B cell (primary cell): ENCODE measurements at regions not wholly inside any gene's neighbourhood (a gene's known extent, or its start where the extent isn't known, plus 50 kb on each side); places are given as distances from the start of the nearest gene placed in this dataset.

Source experiments
- ATAC-seq: fragments of 200-7000 bp; cut with Tn5 transposase; one replicate; pipeline ENCODE4 v1.10.0; 2021; ENCODE audit warnings: low read depth, mild to moderate bottlenecking, moderate number of reproducible peaks, moderate library complexity
- CTCF ChIA-PET: fragments of 350-600 bp; sonication (Branson Sonifier 250); formaldehyde crosslinking; loops from one replicate; lab custom pipeline; 2021; ENCODE audit warnings: antibody characterized with exemption, inconsistent platforms; lab: Charles Lee
- POLR2A ChIA-PET: fragments of 350-600 bp; sonication (Branson Sonifier 250); formaldehyde crosslinking; loops from one replicate; lab custom pipeline; 2021; ENCODE audit warnings: antibody characterized with exemption; lab: Charles Lee
- DNase-seq: peaks from one replicate; pipeline ENCODE4 v3.0.0; 2013
- H2AFZ ChIP-seq: 2 replicates; pipeline ENCODE4 v1.6.1; 2012; ENCODE audit warnings: mild to moderate bottlenecking, low read depth, low read length; ENCODE audit not compliant: insufficient read depth, poor library complexity, severe bottlenecking
- H3K27ac ChIP-seq, 2 donors: 1 replicate in 1 of 2; 2 replicates in 1 of 2; pipeline ENCODE4 v1.5.1; 2012 to 2013; ENCODE audit warnings: low read length in 2 of 2, mild to moderate bottlenecking in 2 of 2, moderate library complexity in 1 of 2
- H3K27me3 ChIP-seq, 4 experiments: fragments of 200-600 bp in 1 of 4; sonication (generic) in 1 of 4; replicated peaks in 1 of 4; 1 replicate in 2 of 4; 2 replicates in 2 of 4; pipeline versions ENCODE4 v1.6.1 to v1.7.0; 2013 to 2016; ENCODE audit warnings: low read length in 3 of 4, mild to moderate bottlenecking in 2 of 4, mixed read lengths in 1 of 4, moderate library complexity in 1 of 4; ENCODE audit not compliant: insufficient read depth in 4 of 4, control insufficient read depth in 3 of 4; ENCODE audit errors: control extremely low read depth in 1 of 4
- H3K36me3 ChIP-seq, 2 experiments: replicated peaks in 1 of 2; 1 replicate in 1 of 2; 2 replicates in 1 of 2; pipeline versions ENCODE4 v1.6.1 to v1.7.1; 2013; ENCODE audit warnings: low read length in 1 of 2; ENCODE audit not compliant: insufficient read depth in 2 of 2, control insufficient read depth in 1 of 2; ENCODE audit errors: control extremely low read depth in 1 of 2, extremely low read depth in 1 of 2
- H3K4me1 ChIP-seq, 2 donors: fragments of 200-600 bp in 1 of 2; sonication (generic) in 1 of 2; 1 replicate in 1 of 2; 2 replicates in 1 of 2; pipeline versions ENCODE4 v1.5.1 to v1.6.1; 2013 to 2017; ENCODE audit warnings: low read length in 2 of 2; ENCODE audit not compliant: control insufficient read depth in 2 of 2, insufficient read depth in 2 of 2
- H3K4me2 ChIP-seq: replicated peaks from 2 replicates; pipeline ENCODE3; 2012; ENCODE audit warnings: mild to moderate bottlenecking, low read depth, low read length; ENCODE audit not compliant: poor library complexity, severe bottlenecking
- H3K4me3 ChIP-seq, 5 experiments: fragments of 200-600 bp in 1 of 5; sonication (generic) in 1 of 5; 1 replicate in 3 of 5; 2 replicates in 2 of 5; pipeline versions ENCODE4 v1.5.1 to v1.7.0; 2011 to 2016; ENCODE audit warnings: low read length in 4 of 5, mild to moderate bottlenecking in 4 of 5, low read depth in 2 of 5, control low read depth in 1 of 5, moderate library complexity in 1 of 5; ENCODE audit not compliant: insufficient read depth in 1 of 5; ENCODE audit errors: control extremely low read depth in 1 of 5, extremely low read depth in 1 of 5
- H3K79me2 ChIP-seq: fragments of 200-600 bp; sonication (generic); one replicate; pipeline ENCODE4 v1.6.0; 2016; ENCODE audit warnings: low read length; ENCODE audit not compliant: control insufficient read depth, insufficient read depth
- H3K9ac ChIP-seq: fragments of 200-600 bp; sonication (generic); 2 replicates; pipeline ENCODE4 v1.6.1; 2017; ENCODE audit warnings: mild to moderate bottlenecking, low read length, moderate library complexity
- H3K9me3 ChIP-seq, 3 donors: one replicate each; pipeline versions ENCODE4 v1.6.1 to v1.7.1; 2013; ENCODE audit warnings: low read length in 2 of 3; ENCODE audit not compliant: control insufficient read depth in 2 of 3, insufficient read depth in 1 of 3; ENCODE audit errors: control extremely low read depth in 1 of 3
- H4K20me1 ChIP-seq: 2 replicates; pipeline ENCODE4 v1.6.0; 2012; ENCODE audit warnings: mild to moderate bottlenecking, low read length; ENCODE audit not compliant: insufficient read depth, control insufficient read depth, poor library complexity, severe bottlenecking
- H3K27ac Mint-ChIP-seq: one replicate; pipeline ENCODE4 v1.8.0; 2021; ENCODE audit warnings: mixed read lengths
- H3K27me3 Mint-ChIP-seq: one replicate; pipeline ENCODE4 v1.8.0; 2021; ENCODE audit warnings: mixed read lengths
- H3K4me1 Mint-ChIP-seq: one replicate; pipeline ENCODE4 v1.8.0; 2021; ENCODE audit warnings: mixed read lengths
- H3K4me3 Mint-ChIP-seq: one replicate; pipeline ENCODE4 v1.8.0; 2021; ENCODE audit warnings: mixed read lengths
- H3K9me3 Mint-ChIP-seq: one replicate; pipeline ENCODE4 v1.8.0; 2022; ENCODE audit warnings: mixed read lengths; ENCODE audit not compliant: insufficient read depth
- EZH2 ChIP-seq: IDR thresholded peaks from 2 replicates; pipeline ENCODE4 v1.6.1; 2012; ENCODE audit warnings: borderline replicate concordance, low read depth, mild to moderate bottlenecking, moderate library complexity, low read length; ENCODE audit not compliant: insufficient read depth, poor library complexity, severe bottlenecking
- WGBS: methylation state at CpG from one replicate; pipeline ENCODE4 v1.1.5; 2013; ENCODE audit warnings: missing lambda C conversion rate; ENCODE audit not compliant: insufficient coverage; 5-methylcytosine and 5-hydroxymethylcytosine counted together
- intact Hi-C: fragments of 100-400 bp; cut with micrococcal nuclease; formaldehyde crosslinking; loops from one replicate; pipeline ENCODE4 v1.10.0; 2022
- TF ChIP-seq, protein P1 (sequence below): fragments of 200-600 bp; IDR thresholded peaks from one replicate; pipeline ENCODE4 v1.8.0; 2022; ENCODE audit warnings: antibody characterized with exemption, mild to moderate bottlenecking

DNA sequence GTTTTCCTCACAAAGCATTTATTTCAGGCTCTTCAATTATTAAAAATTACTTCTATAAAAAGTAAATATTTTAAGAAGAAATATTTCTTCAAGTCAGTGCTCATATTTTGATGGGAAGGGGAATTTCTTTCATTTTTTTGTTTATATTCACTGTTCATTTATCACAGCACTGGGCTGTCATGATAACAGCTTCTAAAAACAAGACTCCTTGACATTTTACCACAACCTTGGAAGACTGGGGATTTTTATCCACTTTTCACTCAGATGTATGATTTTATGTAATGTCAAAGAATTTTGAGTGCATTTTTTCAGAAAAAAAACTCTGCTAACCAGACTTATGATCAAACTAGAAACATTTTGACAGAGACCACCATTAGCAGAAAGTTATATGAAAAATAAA is 149.7 kb downstream of the PHLDA1 start:
- H3K4me1 Mint-ChIP-seq, result no peaks in the 10 kb centered on the region
- H3K9me3 Mint-ChIP-seq, result no peaks in the 10 kb centered on the region
- no peak overlapping the region for H3K27ac Mint-ChIP-seq
- Histone ChIP-seq H4K20me1 (no peaks in the 10 kb centered on the region), H3K36me3 (no peaks in the 10 kb centered on the region), H3K27me3 (peaks cover 0 to 7% (median 0%) of the 10 kb centered on the region in 4 experiments), H2AFZ (no peak overlapping the region), H3K4me3 (no peak overlapping the region), H3K4me2 (no peak overlapping the region), H3K9ac (no peak overlapping the region), H3K9me3 (no peaks in the 10 kb centered on the region), H3K79me2 (no peaks in the 10 kb centered on the region), H3K4me1 (no peaks in the 10 kb centered on the region), H3K27ac (no peak overlapping the region)
- intact Hi-C loops, result no loop called here
- H3K27me3 Mint-ChIP-seq, result peaks cover 32% of the 10 kb centered on the region
- no peak for ATAC-seq
- ChIA-PET CTCF (no interaction called here), POLR2A (no interaction called here)
- no peak overlapping the region for H3K4me3 Mint-ChIP-seq
- TF ChIP-seq, protein P1, sequence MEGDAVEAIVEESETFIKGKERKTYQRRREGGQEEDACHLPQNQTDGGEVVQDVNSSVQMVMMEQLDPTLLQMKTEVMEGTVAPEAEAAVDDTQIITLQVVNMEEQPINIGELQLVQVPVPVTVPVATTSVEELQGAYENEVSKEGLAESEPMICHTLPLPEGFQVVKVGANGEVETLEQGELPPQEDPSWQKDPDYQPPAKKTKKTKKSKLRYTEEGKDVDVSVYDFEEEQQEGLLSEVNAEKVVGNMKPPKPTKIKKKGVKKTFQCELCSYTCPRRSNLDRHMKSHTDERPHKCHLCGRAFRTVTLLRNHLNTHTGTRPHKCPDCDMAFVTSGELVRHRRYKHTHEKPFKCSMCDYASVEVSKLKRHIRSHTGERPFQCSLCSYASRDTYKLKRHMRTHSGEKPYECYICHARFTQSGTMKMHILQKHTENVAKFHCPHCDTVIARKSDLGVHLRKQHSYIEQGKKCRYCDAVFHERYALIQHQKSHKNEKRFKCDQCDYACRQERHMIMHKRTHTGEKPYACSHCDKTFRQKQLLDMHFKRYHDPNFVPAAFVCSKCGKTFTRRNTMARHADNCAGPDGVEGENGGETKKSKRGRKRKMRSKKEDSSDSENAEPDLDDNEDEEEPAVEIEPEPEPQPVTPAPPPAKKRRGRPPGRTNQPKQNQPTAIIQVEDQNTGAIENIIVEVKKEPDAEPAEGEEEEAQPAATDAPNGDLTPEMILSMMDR, result no peak
- no peak for TF ChIP-seq EZH2
- no peak for DNase-seq

DNA sequence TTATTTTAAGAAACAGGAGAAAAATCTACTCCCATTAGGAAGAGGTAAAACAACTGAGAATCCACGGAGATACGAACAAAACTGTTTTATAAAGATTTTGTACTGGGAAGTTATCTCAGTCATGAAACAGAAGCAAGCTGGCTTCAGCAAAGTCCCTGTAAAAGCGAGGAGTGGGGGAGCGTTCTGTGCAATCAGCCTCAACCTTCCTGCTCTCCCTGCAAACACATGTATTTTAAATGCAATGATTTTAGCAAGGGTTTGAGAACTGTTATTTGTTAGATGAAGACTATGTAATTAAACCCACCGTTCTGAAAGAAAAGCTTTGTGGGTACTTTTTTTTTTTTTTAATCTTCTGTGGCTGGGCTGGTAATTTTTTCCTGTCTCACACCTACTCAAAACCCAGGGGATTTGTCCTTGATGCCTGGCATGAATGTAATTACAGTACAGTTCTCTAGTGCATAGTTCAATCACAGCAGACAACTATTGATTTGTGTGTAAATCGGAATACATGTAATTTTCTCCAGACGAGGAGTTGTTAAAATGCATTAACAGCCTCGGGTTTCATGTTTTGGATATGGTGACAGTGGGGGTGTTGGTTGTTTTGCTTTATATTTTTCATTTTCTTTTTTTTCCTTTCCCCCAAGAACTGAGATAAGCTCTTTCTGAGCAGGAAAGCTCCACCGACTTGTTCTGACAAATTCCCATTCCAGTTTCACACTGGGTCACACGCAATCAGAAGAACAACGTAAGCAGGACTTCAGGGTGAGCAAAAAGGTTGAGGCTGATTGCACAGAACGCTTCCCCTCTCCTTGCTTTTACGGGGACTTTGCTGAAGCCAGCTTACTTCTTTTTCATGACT is 153.6 kb downstream of the PHLDA1 start:
- Histone ChIP-seq H3K27ac (no peak overlapping the region), H3K36me3 (no peaks in the 10 kb centered on the region), H3K27me3 (peaks cover 0 to 3% (median 1%) of the 10 kb centered on the region in 4 experiments), H3K79me2 (no peaks in the 10 kb centered on the region), H4K20me1 (no peaks in the 10 kb centered on the region), H3K4me1 (no peaks in the 10 kb centered on the region), H2AFZ (no peak overlapping the region), H3K4me2 (no peak overlapping the region), H3K4me3 (no peak overlapping the region), H3K9ac (no peak overlapping the region), H3K9me3 (no peaks in the 10 kb centered on the region)
- ChIA-PET POLR2A (no interaction called here), CTCF (no interaction called here)
- ATAC-seq (no peak), DNase-seq (no peak)
- 91% methylated on average over 3 of the region's 13 CpGs for WGBS
- H3K4me3 Mint-ChIP-seq, result no peak overlapping the region
- no peak overlapping the region for H3K27ac Mint-ChIP-seq
- peaks cover 33% of the 10 kb centered on the region for H3K27me3 Mint-ChIP-seq
- intact Hi-C loops, result no loop called here
- no peaks in the 10 kb centered on the region for H3K4me1 Mint-ChIP-seq
- H3K9me3 Mint-ChIP-seq, result no peaks in the 10 kb centered on the region
- no peak for TF ChIP-seq EZH2
- TF ChIP-seq, protein P1, result no peak
